ENCODE measurements at regions not wholly inside any gene's neighbourhood (a gene's known extent, or its start where the extent isn't known, plus 50 kb on each side); places are given as distances from the start of the nearest gene placed in this dataset.

- TF ChIP-seq YY1 (IDR thresholded peaks at IDR 0.05; ENCODE audit: insufficient read depth, insufficient read length) (no peak), ZNF274 (IDR thresholded peaks at IDR 0.05; ENCODE audit: low read depth, low read length) (no peak)
Observed at GRCh38 chr21:9738527-9738926, 782.9 kb upstream of the TPTE start.
